ENCODE measurements at regions not wholly inside any gene's neighbourhood (a gene's known extent, or its start where the extent isn't known, plus 50 kb on each side); places are given as distances from the start of the nearest gene placed in this dataset.

DNA sequence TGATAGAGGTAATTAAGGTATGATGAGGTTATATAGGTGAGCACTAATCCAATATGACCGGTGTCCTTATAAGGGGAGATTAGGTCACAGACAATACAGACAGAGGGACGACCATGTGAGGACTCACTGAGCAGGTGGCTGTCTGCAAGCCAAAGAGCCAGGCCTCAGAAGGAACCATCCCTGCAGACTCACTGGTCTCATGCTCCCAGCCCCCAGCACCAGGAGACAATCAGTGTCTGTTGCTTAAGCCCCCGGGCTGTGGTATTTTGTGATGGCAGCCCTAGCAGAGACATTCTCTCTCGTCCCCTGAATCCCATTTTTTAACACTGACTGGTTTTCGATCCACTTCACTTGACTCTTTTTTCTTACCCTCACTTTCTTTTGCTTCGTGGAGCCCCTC lies 51.9 kb upstream of the PABPC3 start:
- TF ChIP-seq, protein P1, sequence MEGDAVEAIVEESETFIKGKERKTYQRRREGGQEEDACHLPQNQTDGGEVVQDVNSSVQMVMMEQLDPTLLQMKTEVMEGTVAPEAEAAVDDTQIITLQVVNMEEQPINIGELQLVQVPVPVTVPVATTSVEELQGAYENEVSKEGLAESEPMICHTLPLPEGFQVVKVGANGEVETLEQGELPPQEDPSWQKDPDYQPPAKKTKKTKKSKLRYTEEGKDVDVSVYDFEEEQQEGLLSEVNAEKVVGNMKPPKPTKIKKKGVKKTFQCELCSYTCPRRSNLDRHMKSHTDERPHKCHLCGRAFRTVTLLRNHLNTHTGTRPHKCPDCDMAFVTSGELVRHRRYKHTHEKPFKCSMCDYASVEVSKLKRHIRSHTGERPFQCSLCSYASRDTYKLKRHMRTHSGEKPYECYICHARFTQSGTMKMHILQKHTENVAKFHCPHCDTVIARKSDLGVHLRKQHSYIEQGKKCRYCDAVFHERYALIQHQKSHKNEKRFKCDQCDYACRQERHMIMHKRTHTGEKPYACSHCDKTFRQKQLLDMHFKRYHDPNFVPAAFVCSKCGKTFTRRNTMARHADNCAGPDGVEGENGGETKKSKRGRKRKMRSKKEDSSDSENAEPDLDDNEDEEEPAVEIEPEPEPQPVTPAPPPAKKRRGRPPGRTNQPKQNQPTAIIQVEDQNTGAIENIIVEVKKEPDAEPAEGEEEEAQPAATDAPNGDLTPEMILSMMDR (IDR thresholded peaks at IDR 0.05; ENCODE audit: poor library complexity) = no peak
- TF ChIP-seq EZH2phosphoT487 (IDR thresholded peaks at IDR 0.05; ENCODE audit: low read depth, severe bottlenecking, unreplicated experiment) = no peak

All from hepatocyte (in vitro differentiated cells).